HCT116 (cell line): ENCODE measurements at regions not wholly inside any gene's neighbourhood (a gene's known extent, or its start where the extent isn't known, plus 50 kb on each side); places are given as distances from the start of the nearest gene placed in this dataset.

Source experiments
- EZH2 ChIP-seq: fragments of 200-600 bp; sonication (generic); IDR thresholded peaks from 2 replicates; pipeline ENCODE4 v1.6.1; 2017; ENCODE audit warnings: antibody characterized with exemption, mixed run types
- FOSL1 ChIP-seq: IDR thresholded peaks from 2 replicates; pipeline ENCODE4 v1.6.1; 2012; ENCODE audit warnings: low read depth
- POLR2A ChIP-seq: IDR thresholded peaks from 2 replicates; pipeline ENCODE4 v1.7.0; 2011; ENCODE audit warnings: borderline replicate concordance; ENCODE audit not compliant: insufficient read depth, insufficient read length; ENCODE audit errors: extremely low read depth
- POLR2AphosphoS5 ChIP-seq: IDR thresholded peaks from 2 replicates; pipeline ENCODE4 v1.6.1; 2011; ENCODE audit warnings: mild to moderate bottlenecking, low read depth, low read length, moderate library complexity
- RAD21 ChIP-seq: IDR thresholded peaks from 2 replicates; pipeline ENCODE4 v1.6.1; 2012; ENCODE audit warnings: low read depth, mild to moderate bottlenecking
- SIN3A ChIP-seq: IDR thresholded peaks from 2 replicates; pipeline ENCODE4 v1.6.1; 2012; ENCODE audit warnings: low read depth
- SRF ChIP-seq: IDR thresholded peaks from 2 replicates; pipeline ENCODE4 v1.6.1; 2012; ENCODE audit warnings: low read depth
- TF ChIP-seq, protein P1 (sequence below), 3 experiments: fragments of 200-600 bp in 1 of 3; sonication (generic) in 1 of 3; IDR thresholded peaks in 2 of 3; conservative IDR thresholded peaks in 1 of 3; 2 replicates each; pipeline ENCODE4 v1.5.1; 2012 to 2017; ENCODE audit warnings: low read depth in 2 of 3, low read length in 2 of 3, antibody characterized with exemption in 1 of 3, borderline replicate concordance in 1 of 3, control low read depth in 1 of 3, mild to moderate bottlenecking in 1 of 3, mixed read lengths in 1 of 3, mixed run types in 1 of 3, moderate library complexity in 1 of 3; ENCODE audit not compliant: insufficient read depth in 1 of 3

GRCh38 chr15:69823223-69823907 is 274.4 kb downstream of the TLE3 start:
- TF ChIP-seq, protein P1, sequence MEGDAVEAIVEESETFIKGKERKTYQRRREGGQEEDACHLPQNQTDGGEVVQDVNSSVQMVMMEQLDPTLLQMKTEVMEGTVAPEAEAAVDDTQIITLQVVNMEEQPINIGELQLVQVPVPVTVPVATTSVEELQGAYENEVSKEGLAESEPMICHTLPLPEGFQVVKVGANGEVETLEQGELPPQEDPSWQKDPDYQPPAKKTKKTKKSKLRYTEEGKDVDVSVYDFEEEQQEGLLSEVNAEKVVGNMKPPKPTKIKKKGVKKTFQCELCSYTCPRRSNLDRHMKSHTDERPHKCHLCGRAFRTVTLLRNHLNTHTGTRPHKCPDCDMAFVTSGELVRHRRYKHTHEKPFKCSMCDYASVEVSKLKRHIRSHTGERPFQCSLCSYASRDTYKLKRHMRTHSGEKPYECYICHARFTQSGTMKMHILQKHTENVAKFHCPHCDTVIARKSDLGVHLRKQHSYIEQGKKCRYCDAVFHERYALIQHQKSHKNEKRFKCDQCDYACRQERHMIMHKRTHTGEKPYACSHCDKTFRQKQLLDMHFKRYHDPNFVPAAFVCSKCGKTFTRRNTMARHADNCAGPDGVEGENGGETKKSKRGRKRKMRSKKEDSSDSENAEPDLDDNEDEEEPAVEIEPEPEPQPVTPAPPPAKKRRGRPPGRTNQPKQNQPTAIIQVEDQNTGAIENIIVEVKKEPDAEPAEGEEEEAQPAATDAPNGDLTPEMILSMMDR (IDR thresholded peaks at IDR 0.05 in 2 of 3, conservative IDR thresholded peaks at IDR 0.05 in 1 of 3; ENCODE audit: borderline replicate concordance in 1 of 3, insufficient read depth in 1 of 3, low read depth in 2 of 3, low read length in 2 of 3): no peak
- TF ChIP-seq POLR2AphosphoS5 (no peak), SRF (no peak), RAD21 (no peak), EZH2 (no peak), POLR2A (no peak), FOSL1 (no peak), SIN3A (no peak)
